ENCODE measurements at regions not wholly inside any gene's neighbourhood (a gene's known extent, or its start where the extent isn't known, plus 50 kb on each side); places are given as distances from the start of the nearest gene placed in this dataset.

DNA sequence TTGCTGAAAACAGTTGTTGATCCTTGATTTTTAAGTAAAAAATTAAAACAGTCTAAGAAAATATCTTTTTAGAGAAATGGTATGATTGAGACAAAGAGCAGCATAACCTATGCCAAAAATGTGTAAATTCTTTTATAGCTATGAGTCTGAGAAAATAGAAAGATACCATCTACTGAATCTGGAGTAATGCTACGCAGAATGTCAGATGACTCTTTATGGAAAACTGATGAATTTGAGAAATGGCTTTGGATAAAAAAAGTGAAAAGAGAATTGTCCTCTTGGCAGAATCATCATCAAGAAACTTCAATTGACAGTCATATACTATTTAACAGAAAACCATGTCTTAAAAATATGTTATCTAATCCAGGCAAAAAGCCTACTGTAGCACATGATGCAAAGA, 183.1 kb downstream of the FAT4 start:
- no peaks in the 10 kb centered on the region for H3K27me3 ChIP-seq (replicated peaks in 1 of 2; ENCODE audit: control insufficient read depth in 2 of 2, insufficient read depth in 2 of 2, low read length in 1 of 2)
- H3K9me3 ChIP-seq (replicated peaks; ENCODE audit: control insufficient read depth, insufficient read depth, low read length): no peaks in the 10 kb centered on the region
- H3K9ac ChIP-seq (ENCODE audit: control insufficient read depth, insufficient read depth, low read length): no peak overlapping the region
- no peak overlapping the region for H3K4me3 ChIP-seq
- intact Hi-C loops (cut with micrococcal nuclease; ENCODE audit: unreplicated experiment) (no loop called here), in situ Hi-C loops (cut with MboI) (no loop called here)
- no peak overlapping the region for H3K27ac ChIP-seq (ENCODE audit: control insufficient read depth, insufficient read depth)
- SMC1A ChIA-PET (ENCODE audit: uncharacterized antibody, unreplicated experiment): no interaction called here
- RAD21 ChIA-PET (ENCODE audit: unreplicated experiment): no interaction called here
- H2AFZ ChIP-seq (ENCODE audit: control insufficient read depth, low read depth, low read length): no peak overlapping the region
- no peak for ATAC-seq
- H3K4me2 ChIP-seq (ENCODE audit: control insufficient read depth, insufficient read depth): no peak overlapping the region
- no peaks in the 10 kb centered on the region for H4K20me1 ChIP-seq (ENCODE audit: control insufficient read depth, insufficient read depth)
- no peak for FAIRE-seq
- TF ChIP-seq, protein P1, sequence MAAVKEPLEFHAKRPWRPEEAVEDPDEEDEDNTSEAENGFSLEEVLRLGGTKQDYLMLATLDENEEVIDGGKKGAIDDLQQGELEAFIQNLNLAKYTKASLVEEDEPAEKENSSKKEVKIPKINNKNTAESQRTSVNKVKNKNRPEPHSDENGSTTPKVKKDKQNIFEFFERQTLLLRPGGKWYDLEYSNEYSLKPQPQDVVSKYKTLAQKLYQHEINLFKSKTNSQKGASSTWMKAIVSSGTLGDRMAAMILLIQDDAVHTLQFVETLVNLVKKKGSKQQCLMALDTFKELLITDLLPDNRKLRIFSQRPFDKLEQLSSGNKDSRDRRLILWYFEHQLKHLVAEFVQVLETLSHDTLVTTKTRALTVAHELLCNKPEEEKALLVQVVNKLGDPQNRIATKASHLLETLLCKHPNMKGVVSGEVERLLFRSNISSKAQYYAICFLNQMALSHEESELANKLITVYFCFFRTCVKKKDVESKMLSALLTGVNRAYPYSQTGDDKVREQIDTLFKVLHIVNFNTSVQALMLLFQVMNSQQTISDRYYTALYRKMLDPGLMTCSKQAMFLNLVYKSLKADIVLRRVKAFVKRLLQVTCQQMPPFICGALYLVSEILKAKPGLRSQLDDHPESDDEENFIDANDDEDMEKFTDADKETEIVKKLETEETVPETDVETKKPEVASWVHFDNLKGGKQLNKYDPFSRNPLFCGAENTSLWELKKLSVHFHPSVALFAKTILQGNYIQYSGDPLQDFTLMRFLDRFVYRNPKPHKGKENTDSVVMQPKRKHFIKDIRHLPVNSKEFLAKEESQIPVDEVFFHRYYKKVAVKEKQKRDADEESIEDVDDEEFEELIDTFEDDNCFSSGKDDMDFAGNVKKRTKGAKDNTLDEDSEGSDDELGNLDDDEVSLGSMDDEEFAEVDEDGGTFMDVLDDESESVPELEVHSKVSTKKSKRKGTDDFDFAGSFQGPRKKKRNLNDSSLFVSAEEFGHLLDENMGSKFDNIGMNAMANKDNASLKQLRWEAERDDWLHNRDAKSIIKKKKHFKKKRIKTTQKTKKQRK (IDR thresholded peaks at IDR 0.05; ENCODE audit: low read depth, low read length): no peak
- no peak for TF ChIP-seq BMI1 (IDR thresholded peaks at IDR 0.05; ENCODE audit: borderline replicate concordance)
- no peak for TF ChIP-seq TBL1XR1 (IDR thresholded peaks at IDR 0.05; ENCODE audit: low read depth, low read length)
- no peak for TF ChIP-seq ZNF622 (IDR thresholded peaks at IDR 0.05)
- TF ChIP-seq FOXM1 (IDR thresholded peaks at IDR 0.05; ENCODE audit: low read depth, low read length): no peak
- no peak for TF ChIP-seq IRF4 (IDR thresholded peaks at IDR 0.05; ENCODE audit: low read depth, low read length)
- no peak for TF ChIP-seq ESRRA (IDR thresholded peaks at IDR 0.05; ENCODE audit: low read length)
- no peak for TF ChIP-seq NFYA (IDR thresholded peaks at IDR 0.05; ENCODE audit: borderline replicate concordance, low read depth, low read length)
- no peak for TF ChIP-seq STAT1 (conservative IDR thresholded peaks at IDR 0.05)
- no peak for TF ChIP-seq CHD1 (IDR thresholded peaks at IDR 0.05; ENCODE audit: low read depth, low read length)
- no peak for TF ChIP-seq SREBF2 (IDR thresholded peaks at IDR 0.05; ENCODE audit: low read length)
- TF ChIP-seq PAX8 (IDR thresholded peaks at IDR 0.05): no peak
- WGBS (ENCODE audit: insufficient coverage, insufficient replicate concordance, low lambda C conversion rate, missing lambda C conversion rate): 0% methylated on average over 1 of the region's 1 CpG
- no peaks in the 10 kb centered on the region for H3K4me1 ChIP-seq (ENCODE audit: control insufficient read depth, insufficient read depth, low read length)
- CTCF ChIA-PET: no interaction called here
- no TSS peak for BruUV-seq (replicated peaks)
- no peak for DNase-seq (ENCODE audit: low read depth, low spot score)
- POLR2A ChIA-PET: no interaction called here
- no peaks in the 10 kb centered on the region for H3K36me3 ChIP-seq (ENCODE audit: control insufficient read depth in 2 of 2, insufficient read depth in 2 of 2, low read length in 1 of 2)
- H3K79me2 ChIP-seq (ENCODE audit: control insufficient read depth, insufficient read depth, low read length): no peaks in the 10 kb centered on the region
